C4-2B (cell line): ENCODE measurements at regions not wholly inside any gene's neighbourhood (a gene's known extent, or its start where the extent isn't known, plus 50 kb on each side); places are given as distances from the start of the nearest gene placed in this dataset.

Source experiments
- H3K27ac ChIP-seq: fragments of 450-650 bp; 2 replicates; pipeline ENCODE4 v1.5.1; 2017
- CTCF ChIP-seq: fragments of 450-650 bp; conservative IDR thresholded peaks from 2 replicates; pipeline ENCODE4 v1.5.1; 2017; ENCODE audit warnings: mild to moderate bottlenecking
- ZFX ChIP-seq: fragments of 450-650 bp; IDR thresholded peaks from 2 replicates; pipeline ENCODE4 v1.6.1; 2017

GRCh38 chr10:20707251-20707650 lies 189.9 kb downstream of the NEBL start:
- no peak for TF ChIP-seq CTCF
- no peak for TF ChIP-seq ZFX
- no peak overlapping the region for H3K27ac ChIP-seq

GRCh38 chr10:20698837-20699236 lies 198.3 kb downstream of the NEBL start:
- no peak for TF ChIP-seq ZFX
- TF ChIP-seq CTCF, result no peak
- no peak overlapping the region for H3K27ac ChIP-seq

GRCh38 chr10:20694296-20694695 lies 202.8 kb downstream of the NEBL start:
- no peak for TF ChIP-seq ZFX
- TF ChIP-seq CTCF, result no peak
- H3K27ac ChIP-seq, result no peak overlapping the region

- H3K27ac ChIP-seq, result no peak overlapping the region
- TF ChIP-seq ZFX (no peak), CTCF (no peak)
Observed at GRCh38 chr10:20688797-20689544, 208.1 kb downstream of the NEBL start.

GRCh38 chr10:20686015-20686635 lies 211.0 kb downstream of the NEBL start:
- TF ChIP-seq ZFX (no peak), CTCF (no peak)
- H3K27ac ChIP-seq, result no peak overlapping the region

- TF ChIP-seq CTCF, result no peak
- no peak for TF ChIP-seq ZFX
- no peak overlapping the region for H3K27ac ChIP-seq
Observed at GRCh38 chr10:20685462-20685861, 211.6 kb downstream of the NEBL start.

GRCh38 chr10:20683345-20683744 lies 213.8 kb downstream of the NEBL start:
- H3K27ac ChIP-seq, result no peak overlapping the region
- no peak for TF ChIP-seq ZFX
- TF ChIP-seq CTCF, result no peak
